Transverse colon (tissue), 4 donors: ENCODE measurements at regions not wholly inside any gene's neighbourhood (a gene's known extent, or its start where the extent isn't known, plus 50 kb on each side); places are given as distances from the start of the nearest gene placed in this dataset.

ENCODE experiments used
- DNase-seq: peaks from one replicate; pipeline ENCODE4 v3.0.0-alpha.2; 2019
- H3K27ac ChIP-seq, 4 donors: fragments of 200-600 bp; sonication (generic); 2 replicates each; pipeline ENCODE4 v1.5.1; 2016 to 2018; ENCODE audit warnings: inconsistent platforms in 4 of 4
- H3K27me3 ChIP-seq: fragments of 200-600 bp; sonication (generic); 2 replicates; pipeline ENCODE4 v1.5.1; 2017; ENCODE audit warnings: inconsistent platforms
- H3K36me3 ChIP-seq, 4 donors: fragments of 200-600 bp; sonication (generic); 2 replicates each; pipeline ENCODE4 v1.5.1; 2017 to 2019; ENCODE audit warnings: inconsistent platforms in 4 of 4
- H3K4me1 ChIP-seq, 4 donors: fragments of 200-600 bp; sonication (generic); 2 replicates each; pipeline ENCODE4 v1.5.1; 2017 to 2020; ENCODE audit warnings: inconsistent platforms in 4 of 4
- H3K4me3 ChIP-seq, 4 donors: fragments of 200-600 bp; sonication (generic); 1 replicate in 1 of 4; 2 replicates in 3 of 4; pipeline versions ENCODE4 v1.5.1 to v1.6.1; 2017 to 2019; ENCODE audit warnings: inconsistent platforms in 4 of 4
- H3K9me3 ChIP-seq, 2 donors: fragments of 200-600 bp; sonication (generic); 2 replicates each; pipeline ENCODE4 v1.5.1; 2017 to 2019; ENCODE audit warnings: inconsistent platforms in 2 of 2
- CTCF ChIP-seq, 5 experiments: fragments of 200-600 bp in 3 of 5; fragments of 450-650 bp in 2 of 5; sonication (generic) in 3 of 5; IDR thresholded peaks; 1 replicate in 2 of 5; 2 replicates in 3 of 5; pipeline ENCODE4 v1.5.1; 2016 to 2017; ENCODE audit warnings: antibody characterized with exemption in 5 of 5, inconsistent platforms in 3 of 5, mild to moderate bottlenecking in 2 of 5, moderate library complexity in 1 of 5
- EP300 ChIP-seq: sonication (generic); formaldehyde crosslinking; IDR thresholded peaks from one replicate; pipeline ENCODE4 v1.6.1; 2017; ENCODE audit warnings: antibody characterized with exemption, low read depth
- POLR2A ChIP-seq: fragments of 450-650 bp; IDR thresholded peaks from one replicate; pipeline ENCODE4 v1.6.1; 2016; ENCODE audit warnings: antibody characterized with exemption, mild to moderate bottlenecking, moderate library complexity
- POLR2AphosphoS5 ChIP-seq, 3 donors: sonication (generic); formaldehyde crosslinking; IDR thresholded peaks; one replicate each; pipeline ENCODE4 v1.6.1; 2016; ENCODE audit warnings: antibody characterized with exemption in 3 of 3
- WGBS, 2 donors: methylation state at CpG; one replicate each; pipeline ENCODE4 v1.1.5; 2018; ENCODE audit warnings: low coverage in 1 of 2; 5-methylcytosine and 5-hydroxymethylcytosine counted together
- in situ Hi-C, 4 donors: fragments of 200-750 bp; cut with MboI; loops; one replicate each; pipeline versions ENCODE4 v1.15.0 to v1.15.1; 2017; ENCODE audit warnings: low sequenced_read_pairs in 3 of 4, low pct_ligation_motif_present in 1 of 4, low pct_unique_long_range_greater_than_20kb in 1 of 4
- intact Hi-C: fragments of 100-400 bp; cut with DNase I; formaldehyde crosslinking; loops from one replicate; pipeline ENCODE4 v1.15.1; 2023; ENCODE audit warnings: low total_unique reads

- Histone ChIP-seq H3K4me1 (no peaks in the 10 kb centered on the region), H3K4me3 (no peak overlapping the region), H3K9me3 (no peaks in the 10 kb centered on the region), H3K27ac (no peak overlapping the region), H3K36me3 (no peaks in the 10 kb centered on the region), H3K27me3 (no peaks in the 10 kb centered on the region)
- in situ Hi-C loops, result no loop called here
- TF ChIP-seq CTCF (IDR thresholded peaks at IDR 0.05) (no peak), EP300 (no peak), POLR2AphosphoS5 (IDR thresholded peaks at IDR 0.05) (no peak), POLR2A (no peak)
- whole genome bisulfite sequencing, 2 donors, result 26 to 65% methylated on average over 2 to 16 of the region's 16 CpGs
- DNase-seq, result no peak
- intact Hi-C loops, result no loop called here
Observed at GRCh38 chr21:41011951-41012366, 156.0 kb upstream of the BACE2 start.

GRCh38 chr21:41012425-41012824, 155.5 kb upstream of the BACE2 start:
- Histone ChIP-seq H3K9me3 (no peaks in the 10 kb centered on the region), H3K27ac (no peak overlapping the region), H3K27me3 (peaks cover 3% of the 10 kb centered on the region), H3K36me3 (no peaks in the 10 kb centered on the region), H3K4me1 (no peaks in the 10 kb centered on the region), H3K4me3 (no peak overlapping the region)
- DNase-seq, result no peak
- in situ Hi-C loops (no loop called here), intact Hi-C loops (no loop called here)
- 84 to 86% methylated on average over 2 to 3 of the region's 3 CpGs for WGBS, 2 donors
- TF ChIP-seq POLR2AphosphoS5 (IDR thresholded peaks at IDR 0.05), result no peak

- H3K27me3 ChIP-seq, result peaks cover 3% of the 10 kb centered on the region
- intact Hi-C loops, result no loop called here
- DNase-seq, result no peak
- H3K36me3 ChIP-seq, result no peaks in the 10 kb centered on the region
- H3K9me3 ChIP-seq, result no peaks in the 10 kb centered on the region
- H3K27ac ChIP-seq, result no peak overlapping the region
- no peak for TF ChIP-seq POLR2A
- no peak for TF ChIP-seq POLR2AphosphoS5 (IDR thresholded peaks at IDR 0.05)
- no peak for TF ChIP-seq CTCF (IDR thresholded peaks at IDR 0.05)
- no peak for TF ChIP-seq EP300
- no peaks in the 10 kb centered on the region for H3K4me1 ChIP-seq
- in situ Hi-C loops, result no loop called here
- 77 to 96% methylated on average over 2 of the region's 2 CpGs for WGBS, 2 donors
- H3K4me3 ChIP-seq, result no peak overlapping the region
Observed at GRCh38 chr21:41016472-41016871, 151.5 kb upstream of the BACE2 start.

GRCh38 chr21:41018431-41018830, 149.5 kb upstream of the BACE2 start:
- no peaks in the 10 kb centered on the region for H3K9me3 ChIP-seq
- peaks cover 3% of the 10 kb centered on the region for H3K27me3 ChIP-seq
- TF ChIP-seq POLR2A (no peak), POLR2AphosphoS5 (IDR thresholded peaks at IDR 0.05) (no peak), CTCF (IDR thresholded peaks at IDR 0.05) (no peak)
- no peak for DNase-seq
- H3K36me3 ChIP-seq, result no peaks in the 10 kb centered on the region
- no peak overlapping the region for H3K4me3 ChIP-seq
- intact Hi-C loops (no loop called here), in situ Hi-C loops (no loop called here)
- 73 to 82% methylated on average over 2 of the region's 2 CpGs for WGBS, 2 donors
- H3K27ac ChIP-seq, result no peak overlapping the region
- no peaks in the 10 kb centered on the region for H3K4me1 ChIP-seq

GRCh38 chr21:41023936-41024335, 144.0 kb upstream of the BACE2 start:
- H3K36me3 ChIP-seq, result no peaks in the 10 kb centered on the region
- in situ Hi-C loops, result no loop called here
- 74 to 86% methylated on average over 6 to 7 of the region's 7 CpGs for WGBS, 2 donors
- peaks cover 3% of the 10 kb centered on the region for H3K27me3 ChIP-seq
- H3K4me3 ChIP-seq, result no peak overlapping the region
- no peak for TF ChIP-seq CTCF (IDR thresholded peaks at IDR 0.05)
- no peak for TF ChIP-seq EP300
- no peak for TF ChIP-seq POLR2AphosphoS5 (IDR thresholded peaks at IDR 0.05)
- TF ChIP-seq POLR2A, result no peak
- intact Hi-C loops, result no loop called here
- no peaks in the 10 kb centered on the region for H3K4me1 ChIP-seq
- no peak for DNase-seq
- no peaks in the 10 kb centered on the region for H3K9me3 ChIP-seq
- no peak overlapping the region for H3K27ac ChIP-seq
